Caco-2 (cell line): ENCODE measurements at regions not wholly inside any gene's neighbourhood (a gene's known extent, or its start where the extent isn't known, plus 50 kb on each side); places are given as distances from the start of the nearest gene placed in this dataset.

Experiments
- BruUV-seq: library from RNA; stranded (reverse); fragments of 400-500 nt; replicated peaks from 2 replicates; lab custom pipeline; 2021; lab: Mats Ljungman, UMichigan
- CTCF ChIA-PET: fragments of 300-600 bp; sonication (Branson Sonifier 250); formaldehyde crosslinking; loops from one replicate; lab custom pipeline; 2022; ENCODE audit warnings: antibody characterized with exemption; lab: Charles Lee
- POLR2A ChIA-PET: fragments of 300-600 bp; sonication (Branson Sonifier 250); formaldehyde crosslinking; loops from one replicate; lab custom pipeline; 2022; ENCODE audit warnings: antibody characterized with exemption; lab: Charles Lee
- DNase-seq, 2 experiments: peaks; one replicate each; pipeline versions ENCODE4 v3.0.0 to v3.0.0-alpha.2; 2020 to 2022
- H3K27me3 ChIP-seq: replicated peaks from 2 replicates; pipeline ENCODE4 v1.6.0; 2011; ENCODE audit warnings: low read length; ENCODE audit not compliant: control insufficient read depth, insufficient read depth
- H3K36me3 ChIP-seq: 2 replicates; pipeline ENCODE4 v1.5.1; 2011; ENCODE audit warnings: low read length; ENCODE audit not compliant: control insufficient read depth, insufficient read depth
- H3K4me1 ChIP-seq: fragments of 250-450 bp; sonication (Bioruptor Pico); 2 replicates; pipeline ENCODE4 v1.5.1; 2020; ENCODE audit warnings: mild to moderate bottlenecking
- H3K4me3 ChIP-seq: 2 replicates; pipeline ENCODE4 v1.5.1; 2011; ENCODE audit warnings: low read depth, mild to moderate bottlenecking, control low read depth, low read length
- H3K9me3 ChIP-seq: fragments of 250-450 bp; sonication (Bioruptor Pico); 2 replicates; pipeline ENCODE4 v1.5.1; 2020; ENCODE audit warnings: mild to moderate bottlenecking, moderate library complexity
- H3K27ac Mint-ChIP-seq: one replicate; pipeline ENCODE4 v1.8.0; 2022; ENCODE audit warnings: mixed read lengths; ENCODE audit not compliant: unreplicated experiment
- H3K27me3 Mint-ChIP-seq: one replicate; pipeline ENCODE4 v1.8.0; 2022; ENCODE audit warnings: mixed read lengths; ENCODE audit not compliant: insufficient read depth, unreplicated experiment
- H3K36me3 Mint-ChIP-seq: one replicate; pipeline ENCODE4 v1.8.0; 2022; ENCODE audit warnings: mild to moderate bottlenecking, mixed read lengths; ENCODE audit not compliant: insufficient read depth, unreplicated experiment
- H3K4me1 Mint-ChIP-seq: one replicate; pipeline ENCODE4 v1.8.0; 2022; ENCODE audit warnings: low read depth, mixed read lengths; ENCODE audit not compliant: unreplicated experiment
- H3K4me3 Mint-ChIP-seq: one replicate; pipeline ENCODE4 v1.8.0; 2022; ENCODE audit warnings: mild to moderate bottlenecking, moderate library complexity, mixed read lengths; ENCODE audit not compliant: unreplicated experiment
- H3K9me3 Mint-ChIP-seq: one replicate; pipeline ENCODE4 v1.8.0; 2022; ENCODE audit warnings: mixed read lengths; ENCODE audit not compliant: unreplicated experiment
- CTCF ChIP-seq, 2 experiments: fragments of 200-600 bp in 1 of 2; IDR thresholded peaks; 1 replicate in 1 of 2; 2 replicates in 1 of 2; pipeline versions ENCODE4 v1.5.1 to v1.8.0; 2011 to 2022; ENCODE audit warnings: antibody characterized with exemption in 1 of 2, control low read depth in 1 of 2, inconsistent platforms in 1 of 2, low read depth in 1 of 2, low read length in 1 of 2, mild to moderate bottlenecking in 1 of 2, moderate library complexity in 1 of 2; ENCODE audit not compliant: insufficient read depth in 1 of 2, severe bottlenecking in 1 of 2, unreplicated experiment in 1 of 2
- intact Hi-C: fragments of 100-400 bp; cut with micrococcal nuclease; formaldehyde crosslinking; loops from one replicate; pipeline ENCODE4 v1.10.0; 2022; ENCODE audit not compliant: unreplicated experiment

GRCh38 chr4:156642161-156642560 is 329.4 kb downstream of the PDGFC start:
- CTCF ChIA-PET: no interaction called here
- H3K4me3 Mint-ChIP-seq: no peak overlapping the region
- Histone ChIP-seq H3K4me3 (no peak overlapping the region), H3K9me3 (no peaks in the 10 kb centered on the region), H3K4me1 (no peaks in the 10 kb centered on the region), H3K27me3 (no peaks in the 10 kb centered on the region), H3K36me3 (no peaks in the 10 kb centered on the region)
- no peaks in the 10 kb centered on the region for H3K36me3 Mint-ChIP-seq
- no peak for TF ChIP-seq CTCF (IDR thresholded peaks at IDR 0.05; ENCODE audit: insufficient read depth in 1 of 2, low read depth in 1 of 2, low read length in 1 of 2, severe bottlenecking in 1 of 2, unreplicated experiment in 1 of 2)
- H3K27me3 Mint-ChIP-seq: no peaks in the 10 kb centered on the region
- BruUV-seq: no TSS peak
- no peaks in the 10 kb centered on the region for H3K9me3 Mint-ChIP-seq
- intact Hi-C loops: no loop called here
- H3K4me1 Mint-ChIP-seq: peaks cover 6% of the 10 kb centered on the region
- POLR2A ChIA-PET: no interaction called here
- no peak for DNase-seq
- H3K27ac Mint-ChIP-seq: no peak overlapping the region

DNA sequence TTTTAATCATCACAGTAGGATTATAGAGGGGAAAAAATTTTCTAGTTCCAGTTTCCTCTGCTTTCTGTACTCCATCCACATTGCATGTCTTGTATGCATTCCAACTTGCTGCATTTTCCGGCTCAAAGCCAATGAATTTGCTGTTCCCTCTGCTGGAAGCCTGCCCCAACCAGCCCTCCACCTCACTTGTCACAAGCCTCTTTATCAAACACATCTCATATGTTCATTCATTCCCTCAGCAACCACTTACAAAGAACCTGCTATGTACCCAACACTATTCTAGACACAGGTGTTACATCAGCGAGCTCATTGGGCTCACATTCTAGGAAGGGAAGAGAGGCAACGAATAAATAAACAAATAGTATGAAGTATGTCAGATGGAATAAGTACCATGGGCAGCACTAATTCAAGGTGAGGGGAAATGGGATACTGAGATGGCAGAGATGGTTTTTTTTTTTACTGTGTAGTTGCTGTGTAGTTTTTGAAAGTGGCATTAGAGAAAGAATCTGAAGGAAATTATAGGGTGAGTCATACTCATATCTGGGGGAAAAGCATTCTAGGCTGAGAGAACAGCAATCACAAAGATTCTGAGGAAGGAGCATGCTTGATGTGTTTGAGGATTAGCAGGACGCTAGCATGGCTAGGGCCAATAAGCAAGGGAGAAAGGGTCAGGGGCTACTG is 332.5 kb downstream of the PDGFC start:
- DNase-seq: no peak
- Histone ChIP-seq H3K36me3 (no peaks in the 10 kb centered on the region), H3K4me1 (no peaks in the 10 kb centered on the region), H3K4me3 (no peak overlapping the region), H3K27me3 (no peaks in the 10 kb centered on the region), H3K9me3 (no peaks in the 10 kb centered on the region)
- intact Hi-C loops: no loop called here
- Mint-ChIP-seq H3K9me3 (no peaks in the 10 kb centered on the region), H3K27ac (no peak overlapping the region), H3K27me3 (no peaks in the 10 kb centered on the region), H3K4me3 (no peak overlapping the region), H3K36me3 (no peaks in the 10 kb centered on the region), H3K4me1 (peaks cover 25% of the 10 kb centered on the region)
- ChIA-PET POLR2A (no interaction called here), CTCF (no interaction called here)
- no peak for TF ChIP-seq CTCF (IDR thresholded peaks at IDR 0.05; ENCODE audit: insufficient read depth in 1 of 2, low read depth in 1 of 2, low read length in 1 of 2, severe bottlenecking in 1 of 2, unreplicated experiment in 1 of 2)
- no TSS peak for BruUV-seq

GRCh38 chr4:156638334-156638733 is 333.3 kb downstream of the PDGFC start:
- Histone ChIP-seq H3K9me3 (no peaks in the 10 kb centered on the region), H3K27me3 (no peaks in the 10 kb centered on the region), H3K36me3 (no peaks in the 10 kb centered on the region), H3K4me3 (no peak overlapping the region), H3K4me1 (no peaks in the 10 kb centered on the region)
- no TSS peak for BruUV-seq
- Mint-ChIP-seq H3K9me3 (no peaks in the 10 kb centered on the region), H3K4me3 (no peak overlapping the region), H3K36me3 (no peaks in the 10 kb centered on the region), H3K4me1 (peaks cover 25% of the 10 kb centered on the region), H3K27me3 (no peaks in the 10 kb centered on the region), H3K27ac (no peak overlapping the region)
- TF ChIP-seq CTCF (IDR thresholded peaks at IDR 0.05; ENCODE audit: insufficient read depth in 1 of 2, low read depth in 1 of 2, low read length in 1 of 2, severe bottlenecking in 1 of 2, unreplicated experiment in 1 of 2): no peak
- intact Hi-C loops: no loop called here
- no peak for DNase-seq
- POLR2A ChIA-PET: no interaction called here
- CTCF ChIA-PET: no interaction called here
